ENCODE measurements at regions not wholly inside any gene's neighbourhood (a gene's known extent, or its start where the extent isn't known, plus 50 kb on each side); places are given as distances from the start of the nearest gene placed in this dataset.
A peak's percentile ranks its signal among the peaks of the same experiment; 100 is the strongest.

DNA sequence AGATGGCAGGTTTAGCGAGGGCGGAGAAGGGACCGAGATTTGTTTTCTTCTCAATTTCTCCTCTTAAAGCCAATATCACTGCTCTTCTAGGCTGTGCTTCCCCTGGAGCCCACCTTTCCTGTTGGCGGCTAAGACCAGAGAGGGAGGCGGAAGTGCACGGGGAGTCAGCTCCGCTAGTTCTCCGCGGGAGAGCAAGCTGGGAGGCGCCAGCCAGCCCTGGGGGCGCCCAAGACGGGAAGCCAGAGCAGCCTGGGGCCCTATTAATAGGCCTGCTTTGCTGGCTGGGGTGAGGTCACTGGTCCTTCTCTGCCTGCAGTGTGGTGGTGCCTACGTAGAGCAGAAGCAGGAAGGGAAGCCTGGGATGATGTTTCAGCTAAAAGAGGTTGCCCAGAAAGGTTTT is 61.6 kb downstream of the LSM5 start:
- no peak for DNase-seq (ENCODE audit: low read depth in 4 of 4, low spot score in 3 of 4)

- peak; percentile 51 to 80 (median 55) for DNase-seq (ENCODE audit: low read depth in 4 of 4, low spot score in 3 of 4)
Measured at GRCh38 chr7:32427769-32428291, 62.4 kb downstream of the LSM5 start.

DNA sequence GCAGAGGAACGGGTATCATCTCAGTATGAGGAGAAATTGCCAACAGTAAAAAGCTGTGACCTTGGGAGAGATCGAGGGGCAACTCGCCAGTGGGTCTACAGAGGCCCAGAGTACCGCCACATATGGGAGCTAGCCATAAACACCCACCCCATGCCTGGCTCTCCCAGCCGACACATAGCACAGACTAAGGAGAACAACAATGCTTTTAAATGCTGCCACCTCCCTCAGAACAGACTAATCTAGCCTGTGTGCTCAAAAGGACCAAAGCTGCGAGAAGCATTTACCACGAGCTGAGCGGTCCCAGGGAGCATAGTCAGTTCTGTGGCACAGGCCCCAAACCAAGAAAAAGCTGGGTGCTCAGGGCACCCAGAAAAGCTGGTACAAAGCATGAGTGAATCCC is 73.3 kb downstream of the LSM5 start:
- no peak for DNase-seq (ENCODE audit: low read depth in 4 of 4, low spot score in 3 of 4)

DNA sequence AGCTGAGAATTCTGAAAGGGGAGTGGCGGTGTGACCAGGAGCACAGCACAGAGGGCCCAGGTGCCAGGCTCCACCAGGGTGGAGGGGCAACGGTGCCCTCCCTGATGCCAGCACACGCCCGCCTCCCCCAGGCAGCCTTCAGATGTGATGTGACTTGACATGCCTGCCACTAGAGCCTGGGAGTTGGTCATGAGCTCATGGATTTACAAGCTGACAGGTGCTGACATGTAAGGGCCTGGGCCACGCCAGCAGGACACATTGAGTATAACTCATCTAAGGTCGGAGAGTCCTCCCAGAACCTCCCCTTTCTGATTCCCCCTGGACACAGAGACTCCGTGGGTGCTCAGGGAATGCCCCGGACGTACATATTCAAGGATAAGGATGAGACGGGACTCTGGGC is 74.2 kb downstream of the LSM5 start:
- DNase-seq (ENCODE audit: low read depth in 4 of 4, low spot score in 3 of 4) = no peak

DNA sequence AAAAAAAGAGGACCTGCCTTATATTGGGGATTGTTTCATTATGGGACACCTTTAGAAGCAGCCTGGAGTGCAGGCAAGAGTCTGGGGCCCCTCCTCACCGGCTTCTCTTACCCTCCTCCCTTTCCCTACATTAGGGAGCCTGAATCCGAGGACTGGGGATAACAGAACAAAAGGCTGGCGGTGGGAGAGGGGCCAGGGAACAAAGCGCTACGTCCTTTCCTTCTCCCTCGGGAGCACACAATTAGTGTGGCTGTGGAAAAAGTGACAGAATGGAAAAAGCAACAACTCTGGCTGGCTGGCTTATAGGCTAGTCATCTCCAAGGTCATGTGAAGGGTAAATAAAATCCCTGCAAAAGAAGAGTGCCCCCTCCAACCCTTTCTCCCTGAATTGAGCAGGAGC is 74.7 kb downstream of the LSM5 start:
- DNase-seq (ENCODE audit: low read depth in 4 of 4, low spot score in 3 of 4) = no peak

DNA sequence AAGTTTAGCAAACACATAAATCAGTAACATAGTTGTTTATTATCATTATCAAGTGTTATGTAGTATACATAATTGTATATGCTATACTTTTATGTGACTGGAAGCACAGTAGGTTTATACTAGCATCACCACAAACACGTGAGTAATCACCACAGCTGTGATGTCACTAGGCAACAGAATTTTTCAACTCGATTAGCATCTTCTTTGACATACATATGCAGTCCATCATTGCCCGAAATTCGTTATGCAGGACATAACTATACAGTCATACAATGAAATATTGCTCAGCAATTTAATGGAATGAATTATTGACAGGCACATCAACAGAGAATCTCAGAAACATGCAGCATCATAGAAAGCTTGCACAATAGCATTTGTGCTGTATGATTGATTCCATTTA is 77.7 kb downstream of the LSM5 start:
- no peak for DNase-seq (ENCODE audit: low read depth in 4 of 4, low spot score in 3 of 4)

DNA sequence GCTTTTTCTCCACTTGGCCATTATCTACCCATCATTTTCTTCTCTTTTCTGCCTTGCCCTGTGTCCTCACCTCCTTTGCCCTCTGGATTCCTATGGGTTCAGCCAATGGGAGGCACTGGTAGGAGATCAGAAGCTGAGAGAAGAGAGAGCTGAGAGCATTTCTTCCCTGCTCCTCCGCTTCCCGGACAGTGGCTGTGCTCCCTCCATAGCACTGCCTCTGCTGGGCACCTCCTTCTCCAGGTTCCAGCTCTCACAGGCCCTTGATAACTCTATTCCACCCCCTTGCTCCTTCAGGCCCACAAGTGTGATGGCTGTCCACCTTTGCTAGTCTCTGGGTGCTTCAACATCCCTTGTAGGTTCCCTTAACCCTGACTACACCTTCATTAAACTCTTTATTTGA is 79.6 kb downstream of the LSM5 start:
- DNase-seq (ENCODE audit: low read depth in 4 of 4, low spot score in 3 of 4) = no peak

GRCh38 chr7:32406386-32406785 is 83.8 kb downstream of the LSM5 start:
- no peak for DNase-seq (ENCODE audit: low read depth in 4 of 4, low spot score in 3 of 4)

DNA sequence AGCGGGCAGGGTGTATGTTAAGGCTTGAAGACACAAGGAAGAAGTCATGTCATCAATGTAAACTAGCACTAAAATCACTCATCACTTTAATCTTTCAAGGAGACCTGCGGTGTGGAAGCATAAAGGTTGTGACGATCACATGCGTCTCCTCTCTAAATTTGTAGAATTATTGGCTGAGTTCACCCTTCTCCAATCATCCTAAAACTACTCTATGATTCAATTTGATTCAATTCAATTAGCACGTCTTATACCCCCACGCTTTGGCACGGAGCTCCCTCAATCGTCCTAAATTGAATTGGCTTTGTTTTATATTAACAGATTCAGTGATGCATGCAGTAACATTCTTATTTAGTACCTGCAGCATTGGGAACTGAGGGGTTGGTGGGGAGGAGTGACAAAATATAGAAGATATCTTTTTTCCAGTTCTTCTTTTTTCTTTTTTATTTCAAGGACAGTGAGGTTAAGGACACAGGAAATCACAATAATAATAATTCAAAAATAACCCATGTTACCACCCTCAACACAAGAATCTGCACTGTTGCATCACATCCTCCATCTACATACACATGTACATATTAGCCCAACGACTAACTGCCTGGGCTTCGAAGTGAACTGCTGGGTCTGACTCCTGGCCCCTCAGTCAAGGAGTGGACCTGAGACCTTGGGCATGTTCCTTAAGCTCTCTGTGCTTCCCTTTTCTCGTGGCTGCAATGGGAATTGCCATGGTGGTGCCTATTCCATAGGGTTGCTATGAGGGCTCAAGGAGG is 86.5 kb downstream of the LSM5 start:
- DNase-seq (ENCODE audit: low read depth in 4 of 4, low spot score in 3 of 4) = no peak

GRCh38 chr7:32400676-32401075 is 89.5 kb downstream of the LSM5 start:
- no peak for DNase-seq (ENCODE audit: low read depth in 4 of 4, low spot score in 3 of 4)

DNA sequence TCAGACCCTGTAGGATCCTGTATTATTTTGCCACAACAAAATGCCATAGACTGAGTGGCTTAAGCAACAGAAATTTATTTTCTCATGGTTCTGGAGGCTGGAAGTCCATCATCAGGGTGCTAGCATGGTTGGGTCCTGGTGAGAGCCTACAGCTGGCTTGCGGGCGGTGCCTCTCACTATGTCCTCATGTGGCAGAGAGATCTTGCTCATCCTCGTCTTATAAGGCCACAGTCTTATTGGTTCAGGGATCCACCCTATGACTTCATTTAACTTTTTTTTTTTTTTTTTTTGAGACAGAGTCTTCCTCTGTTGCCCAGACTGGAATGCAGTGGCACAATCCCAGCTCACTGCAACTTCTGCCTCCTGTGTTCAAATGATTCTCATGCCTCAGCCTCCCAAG is 90.9 kb downstream of the LSM5 start:
- no peak for DNase-seq (ENCODE audit: low read depth in 4 of 4, low spot score in 3 of 4)

GRCh38 chr7:32395168-32395567 is 95.0 kb downstream of the LSM5 start:
- no peak for DNase-seq (ENCODE audit: low read depth in 4 of 4, low spot score in 3 of 4)

DNA sequence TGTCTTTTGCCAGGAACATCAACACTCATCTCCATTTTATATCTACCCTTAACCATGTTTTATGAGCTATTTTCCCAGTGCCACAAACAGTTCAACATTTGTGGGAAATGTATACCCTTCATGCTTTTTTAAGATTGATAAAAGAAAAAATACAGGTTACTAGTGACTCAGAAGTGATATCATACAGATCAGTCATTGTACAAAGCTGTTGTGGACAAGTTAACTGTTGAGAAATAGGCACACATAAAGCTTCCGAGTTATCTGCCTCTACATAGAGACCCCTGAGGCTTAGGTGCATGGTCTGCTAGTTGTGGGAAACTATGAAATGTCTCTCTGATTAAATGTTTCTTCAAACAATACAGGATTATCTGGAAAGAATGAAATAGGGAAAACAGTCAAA is 96.3 kb downstream of the LSM5 start:
- DNase-seq (ENCODE audit: low read depth in 4 of 4, low spot score in 3 of 4) = no peak

DNA sequence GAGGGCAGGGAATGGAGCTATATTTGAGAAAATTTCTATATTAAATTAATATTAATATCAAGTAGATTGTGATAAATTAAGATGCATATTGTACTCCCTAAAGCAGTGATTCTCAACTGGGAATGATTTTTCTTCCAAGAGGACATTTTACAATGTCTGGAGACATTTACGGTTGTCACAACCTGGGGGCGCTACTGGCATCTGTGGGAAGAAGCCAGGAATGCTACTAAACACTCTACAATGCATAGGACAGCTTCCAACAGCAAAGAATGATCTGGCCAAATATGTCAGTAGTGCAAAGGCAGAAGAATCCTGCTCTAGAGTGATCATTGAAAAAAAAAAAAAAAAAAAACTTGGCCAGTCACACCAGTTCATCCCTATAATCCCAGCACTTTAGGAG is 100.0 kb downstream of the LSM5 start:
- no peak for DNase-seq (ENCODE audit: low read depth in 4 of 4, low spot score in 3 of 4)

DNA sequence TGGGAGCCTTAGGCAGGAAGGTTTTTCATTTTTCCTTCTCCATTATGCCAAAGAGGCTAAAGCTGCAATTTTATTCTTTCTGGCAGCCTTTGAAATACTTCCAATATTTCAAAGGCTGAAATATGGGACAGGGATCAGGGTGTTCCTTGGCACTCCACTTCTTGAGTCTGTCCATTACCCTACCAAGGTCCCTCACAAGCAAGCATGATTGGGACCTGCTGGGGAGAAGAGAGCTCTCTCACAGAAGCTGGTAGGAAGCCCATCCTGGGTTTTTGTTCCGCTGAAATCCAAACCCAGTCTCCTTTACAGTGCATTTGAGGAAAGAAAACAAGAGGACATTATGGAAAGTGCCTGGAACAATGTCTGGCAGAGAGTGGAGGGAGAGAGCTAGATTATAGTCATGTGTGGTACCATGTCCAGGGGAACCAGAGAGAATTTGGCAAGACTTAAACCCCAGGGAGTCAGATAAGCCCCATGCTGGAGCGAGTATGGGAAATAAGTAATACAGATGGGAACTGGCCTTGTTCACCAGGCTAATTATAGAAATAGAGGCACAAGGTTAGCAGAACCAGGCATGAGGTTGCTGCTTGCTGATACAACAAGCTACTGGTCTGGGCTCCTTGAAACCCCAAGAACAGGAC is 104.7 kb downstream of the LSM5 start:
- no peak for DNase-seq (ENCODE audit: low read depth in 4 of 4, low spot score in 3 of 4)

- DNase-seq (ENCODE audit: low read depth in 4 of 4, low spot score in 3 of 4) = no peak
Measured at GRCh38 chr7:32381024-32381601, 109.1 kb downstream of the LSM5 start.

- DNase-seq (ENCODE audit: low read depth in 4 of 4, low spot score in 3 of 4) = no peak
Measured at GRCh38 chr7:32379510-32380112, 110.6 kb downstream of the LSM5 start.

DNA sequence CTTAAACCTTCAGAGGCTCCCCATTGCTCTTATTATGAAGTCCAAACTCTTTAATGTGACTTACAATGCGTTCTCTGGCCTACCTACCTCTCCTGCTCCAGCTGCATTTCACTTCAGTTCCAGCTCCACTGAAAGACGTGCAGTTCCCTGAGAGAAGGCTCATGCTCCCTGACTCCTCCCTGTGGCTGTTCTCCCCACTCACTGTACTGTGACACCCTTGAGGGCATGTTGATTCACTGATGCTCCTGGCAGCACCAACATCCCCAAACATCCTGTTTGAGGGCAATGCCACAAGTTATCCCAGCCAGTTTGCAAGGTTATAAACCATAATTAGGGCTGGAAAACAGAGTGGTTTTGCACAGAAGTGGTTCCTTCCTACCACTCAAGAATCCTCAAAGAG is 111.2 kb downstream of the LSM5 start:
- DNase-seq (ENCODE audit: low read depth in 4 of 4, low spot score in 3 of 4) = no peak

- no peak for DNase-seq (ENCODE audit: low read depth in 4 of 4, low spot score in 3 of 4)
Measured at GRCh38 chr7:32364581-32364980, 125.6 kb downstream of the LSM5 start.

- DNase-seq (ENCODE audit: low read depth in 4 of 4, low spot score in 3 of 4) = no peak
Measured at GRCh38 chr7:32360127-32360526, 130.1 kb downstream of the LSM5 start.

GRCh38 chr7:32357535-32358277 is 132.5 kb downstream of the LSM5 start:
- DNase-seq (ENCODE audit: low read depth in 4 of 4, low spot score in 3 of 4) = no peak

All from left renal pelvis (tissue), 4 donors.